ENCODE measurements at regions not wholly inside any gene's neighbourhood (a gene's known extent, or its start where the extent isn't known, plus 50 kb on each side); places are given as distances from the start of the nearest gene placed in this dataset.

DNA sequence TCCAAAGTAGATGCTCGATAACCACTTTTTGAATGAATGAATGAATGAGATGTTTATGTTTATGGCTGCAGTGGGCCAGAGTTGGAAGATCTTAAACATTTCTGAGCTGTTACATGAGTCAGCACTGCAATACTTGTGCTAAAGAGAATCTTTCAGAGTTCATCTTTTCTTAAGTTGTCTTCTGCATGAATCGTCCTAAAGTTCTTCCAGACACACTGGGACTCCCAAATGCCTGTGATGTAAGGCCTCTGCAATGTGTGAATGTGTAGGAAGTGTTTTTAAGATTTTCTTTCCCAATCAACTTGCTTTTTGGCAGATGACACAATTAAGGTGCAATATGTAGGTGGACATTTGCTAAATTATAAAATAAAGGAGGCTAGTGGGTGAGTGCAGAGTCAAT is 50.3 kb upstream of the TRIM9 start:
- 68 to 74% (median 72%) methylated on average over 2 of the region's 2 CpGs for WGBS, 3 donors
- no peak overlapping the region for H3K27ac ChIP-seq
- TF ChIP-seq, protein P1, sequence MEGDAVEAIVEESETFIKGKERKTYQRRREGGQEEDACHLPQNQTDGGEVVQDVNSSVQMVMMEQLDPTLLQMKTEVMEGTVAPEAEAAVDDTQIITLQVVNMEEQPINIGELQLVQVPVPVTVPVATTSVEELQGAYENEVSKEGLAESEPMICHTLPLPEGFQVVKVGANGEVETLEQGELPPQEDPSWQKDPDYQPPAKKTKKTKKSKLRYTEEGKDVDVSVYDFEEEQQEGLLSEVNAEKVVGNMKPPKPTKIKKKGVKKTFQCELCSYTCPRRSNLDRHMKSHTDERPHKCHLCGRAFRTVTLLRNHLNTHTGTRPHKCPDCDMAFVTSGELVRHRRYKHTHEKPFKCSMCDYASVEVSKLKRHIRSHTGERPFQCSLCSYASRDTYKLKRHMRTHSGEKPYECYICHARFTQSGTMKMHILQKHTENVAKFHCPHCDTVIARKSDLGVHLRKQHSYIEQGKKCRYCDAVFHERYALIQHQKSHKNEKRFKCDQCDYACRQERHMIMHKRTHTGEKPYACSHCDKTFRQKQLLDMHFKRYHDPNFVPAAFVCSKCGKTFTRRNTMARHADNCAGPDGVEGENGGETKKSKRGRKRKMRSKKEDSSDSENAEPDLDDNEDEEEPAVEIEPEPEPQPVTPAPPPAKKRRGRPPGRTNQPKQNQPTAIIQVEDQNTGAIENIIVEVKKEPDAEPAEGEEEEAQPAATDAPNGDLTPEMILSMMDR (IDR thresholded peaks at IDR 0.05), result no peak
- no peak for TF ChIP-seq POLR2A (IDR thresholded peaks at IDR 0.05)
- TF ChIP-seq EP300 (IDR thresholded peaks at IDR 0.05), result no peak
- intact Hi-C loops (cut with DNase I), result no loop called here
- H3K27me3 ChIP-seq, result no peaks in the 10 kb centered on the region
- no peak overlapping the region for H3K4me3 ChIP-seq
- H3K36me3 ChIP-seq, result no peaks in the 10 kb centered on the region
- DNase-seq, result no peak
- no peaks in the 10 kb centered on the region for H3K9me3 ChIP-seq
- H3K4me1 ChIP-seq (ENCODE audit: insufficient read depth), result no peaks in the 10 kb centered on the region

DNA sequence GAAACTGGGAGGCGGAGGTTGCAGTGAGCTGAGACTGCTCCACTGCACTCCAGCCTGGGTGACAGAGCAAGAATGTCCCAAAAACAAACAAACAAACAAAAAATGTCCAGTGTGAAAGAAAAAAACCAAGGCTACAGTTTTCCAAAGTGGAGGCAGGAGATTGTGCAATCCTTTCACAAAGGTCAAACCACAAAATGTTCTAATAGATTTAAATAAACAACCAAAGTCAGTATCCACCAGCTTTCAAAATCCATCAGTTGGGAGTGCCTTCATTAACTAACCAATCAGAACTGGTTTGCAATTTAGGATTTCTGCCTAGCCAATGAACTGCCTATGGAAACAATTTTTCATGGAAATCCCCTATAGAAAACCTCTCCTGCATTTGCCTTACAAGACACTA is 52.3 kb upstream of the TRIM9 start:
- no peak for DNase-seq
- no peak overlapping the region for H3K27ac ChIP-seq
- no peaks in the 10 kb centered on the region for H3K9me3 ChIP-seq
- H3K4me3 ChIP-seq, result no peak overlapping the region
- TF ChIP-seq POLR2A (IDR thresholded peaks at IDR 0.05) (no peak), EP300 (IDR thresholded peaks at IDR 0.05) (no peak)
- TF ChIP-seq, protein P1 (IDR thresholded peaks at IDR 0.05), result no peak
- H3K27me3 ChIP-seq, result no peaks in the 10 kb centered on the region
- H3K4me1 ChIP-seq (ENCODE audit: insufficient read depth), result no peaks in the 10 kb centered on the region
- 51 to 100% (median 95%) methylated on average over 1 of the region's 1 CpG for WGBS, 3 donors
- no peaks in the 10 kb centered on the region for H3K36me3 ChIP-seq
- intact Hi-C loops (cut with DNase I), result no loop called here

DNA sequence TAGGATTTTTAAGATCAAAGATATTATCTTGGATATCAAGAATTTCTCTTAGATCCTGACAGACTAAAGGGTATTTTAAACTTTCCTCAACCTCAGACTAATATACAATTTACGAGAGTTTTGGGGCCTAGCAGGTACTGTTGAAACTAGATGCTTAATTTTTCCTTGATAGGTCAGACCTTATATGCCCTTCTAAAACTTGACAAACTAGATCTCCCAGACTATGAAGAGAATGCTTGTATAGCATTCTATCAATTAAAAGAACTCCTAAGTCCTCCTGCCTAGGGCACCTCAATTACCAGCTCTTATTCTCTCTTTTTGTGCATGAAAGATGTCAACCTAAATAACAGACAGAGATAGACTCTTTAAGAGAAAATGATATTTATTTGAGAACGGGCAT is 60.4 kb upstream of the TRIM9 start:
- Histone ChIP-seq H3K4me1 (ENCODE audit: insufficient read depth) (no peaks in the 10 kb centered on the region), H3K4me3 (no peak overlapping the region), H3K27ac (no peak overlapping the region), H3K27me3 (no peaks in the 10 kb centered on the region), H3K9me3 (no peaks in the 10 kb centered on the region), H3K36me3 (no peaks in the 10 kb centered on the region)
- TF ChIP-seq, protein P1 (IDR thresholded peaks at IDR 0.05), result no peak
- no peak for TF ChIP-seq POLR2A (IDR thresholded peaks at IDR 0.05)
- no peak for TF ChIP-seq EP300 (IDR thresholded peaks at IDR 0.05)
- no peak for DNase-seq
- intact Hi-C loops (cut with DNase I), result no loop called here
- WGBS, 3 donors, result 51 to 82% (median 60%) methylated on average over 2 of the region's 2 CpGs

DNA sequence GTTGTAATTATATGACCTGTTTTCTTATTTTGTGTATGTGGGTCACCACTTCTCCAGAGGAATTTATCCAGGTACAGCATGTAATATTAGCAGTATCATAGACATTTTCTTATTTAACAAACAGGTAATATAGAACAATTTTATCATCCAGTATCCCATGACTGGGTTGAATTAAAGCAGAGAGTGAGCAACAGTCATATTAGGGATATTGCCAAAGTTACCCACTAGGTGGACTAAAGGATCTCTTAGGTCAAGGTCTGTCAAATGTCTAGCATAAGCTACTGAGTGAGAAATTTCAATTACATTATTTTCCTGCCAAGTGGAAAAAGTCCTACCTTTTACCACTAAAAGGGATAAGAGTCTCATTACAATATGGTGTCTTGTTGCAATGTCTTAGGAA is 62.1 kb upstream of the TRIM9 start:
- no peak overlapping the region for H3K27ac ChIP-seq
- H3K9me3 ChIP-seq, result no peaks in the 10 kb centered on the region
- no peaks in the 10 kb centered on the region for H3K27me3 ChIP-seq
- no peaks in the 10 kb centered on the region for H3K4me1 ChIP-seq (ENCODE audit: insufficient read depth)
- no peaks in the 10 kb centered on the region for H3K36me3 ChIP-seq
- TF ChIP-seq, protein P1 (IDR thresholded peaks at IDR 0.05), result no peak
- TF ChIP-seq EP300 (IDR thresholded peaks at IDR 0.05) (no peak), POLR2A (IDR thresholded peaks at IDR 0.05) (no peak)
- H3K4me3 ChIP-seq, result no peak overlapping the region
- no peak for DNase-seq
- intact Hi-C loops (cut with DNase I), result no loop called here

DNA sequence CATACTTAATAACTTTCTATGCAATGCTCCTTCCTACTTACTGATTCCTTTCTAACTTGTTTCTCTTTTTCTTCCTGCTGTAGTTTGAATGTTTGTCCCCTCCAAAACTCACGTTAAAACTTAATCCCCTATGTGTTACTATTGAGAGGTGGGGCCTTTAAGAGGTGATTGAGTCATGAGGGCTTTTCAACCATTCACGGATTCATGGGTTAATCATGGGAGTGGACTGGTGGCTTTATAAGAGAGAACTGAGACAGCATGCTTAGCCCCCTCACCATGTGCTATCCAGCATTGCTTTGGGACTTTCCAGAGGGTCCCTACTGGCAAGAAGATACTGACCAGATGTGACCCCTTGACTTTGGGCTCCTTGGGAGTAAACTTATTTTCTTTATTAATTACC is 66.0 kb upstream of the TRIM9 start:
- TF ChIP-seq, protein P1 (IDR thresholded peaks at IDR 0.05), result no peak
- TF ChIP-seq POLR2A (IDR thresholded peaks at IDR 0.05) (no peak), EP300 (IDR thresholded peaks at IDR 0.05) (no peak)
- intact Hi-C loops (cut with DNase I), result no loop called here
- Histone ChIP-seq H3K36me3 (no peaks in the 10 kb centered on the region), H3K27me3 (no peaks in the 10 kb centered on the region), H3K4me1 (ENCODE audit: insufficient read depth) (no peaks in the 10 kb centered on the region), H3K4me3 (no peak overlapping the region), H3K9me3 (no peaks in the 10 kb centered on the region), H3K27ac (no peak overlapping the region)
- DNase-seq, result no peak
- 67 to 82% (median 75%) methylated on average over 2 of the region's 2 CpGs for WGBS, 3 donors
